ENCODE measurements at regions not wholly inside any gene's neighbourhood (a gene's known extent, or its start where the extent isn't known, plus 50 kb on each side); places are given as distances from the start of the nearest gene placed in this dataset.

DNA sequence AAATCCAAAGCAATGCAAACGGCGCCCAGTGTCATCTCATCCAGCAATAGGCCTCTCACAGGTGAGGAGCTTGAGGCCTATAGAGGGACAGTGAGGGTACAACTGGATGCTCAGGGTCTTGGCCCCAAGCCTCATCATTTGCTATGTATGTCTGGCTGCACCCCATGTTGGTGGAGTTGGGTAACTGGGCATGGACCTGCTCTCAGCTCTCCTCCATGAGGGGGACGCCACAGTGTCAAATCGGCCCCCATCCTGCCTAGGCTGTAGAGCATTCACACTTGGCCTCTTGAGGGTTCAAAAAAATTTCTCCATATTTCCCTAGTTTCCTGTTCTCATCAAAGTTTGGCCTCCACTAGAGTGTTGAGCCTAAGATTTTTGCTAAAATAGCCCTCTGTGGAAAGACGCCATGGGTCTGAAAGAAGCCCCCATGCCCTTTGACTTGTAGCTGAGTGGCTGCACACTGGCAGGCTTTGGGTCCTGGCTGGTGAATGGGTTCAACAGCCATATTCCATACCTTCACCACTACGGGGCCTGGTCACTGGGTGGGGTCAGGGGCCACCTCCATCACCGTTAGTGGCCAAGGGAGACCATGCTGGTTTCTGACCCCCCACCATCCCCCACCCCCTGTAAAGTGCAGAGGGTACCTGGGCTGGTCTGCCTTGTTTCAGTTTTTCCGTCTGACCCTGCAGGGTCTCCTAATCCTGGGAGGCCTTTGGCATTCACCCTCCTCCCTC lies 132.3 kb upstream of the TBX20 start:
- TF ChIP-seq, protein P1, sequence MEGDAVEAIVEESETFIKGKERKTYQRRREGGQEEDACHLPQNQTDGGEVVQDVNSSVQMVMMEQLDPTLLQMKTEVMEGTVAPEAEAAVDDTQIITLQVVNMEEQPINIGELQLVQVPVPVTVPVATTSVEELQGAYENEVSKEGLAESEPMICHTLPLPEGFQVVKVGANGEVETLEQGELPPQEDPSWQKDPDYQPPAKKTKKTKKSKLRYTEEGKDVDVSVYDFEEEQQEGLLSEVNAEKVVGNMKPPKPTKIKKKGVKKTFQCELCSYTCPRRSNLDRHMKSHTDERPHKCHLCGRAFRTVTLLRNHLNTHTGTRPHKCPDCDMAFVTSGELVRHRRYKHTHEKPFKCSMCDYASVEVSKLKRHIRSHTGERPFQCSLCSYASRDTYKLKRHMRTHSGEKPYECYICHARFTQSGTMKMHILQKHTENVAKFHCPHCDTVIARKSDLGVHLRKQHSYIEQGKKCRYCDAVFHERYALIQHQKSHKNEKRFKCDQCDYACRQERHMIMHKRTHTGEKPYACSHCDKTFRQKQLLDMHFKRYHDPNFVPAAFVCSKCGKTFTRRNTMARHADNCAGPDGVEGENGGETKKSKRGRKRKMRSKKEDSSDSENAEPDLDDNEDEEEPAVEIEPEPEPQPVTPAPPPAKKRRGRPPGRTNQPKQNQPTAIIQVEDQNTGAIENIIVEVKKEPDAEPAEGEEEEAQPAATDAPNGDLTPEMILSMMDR (conservative IDR thresholded peaks at IDR 0.05; ENCODE audit: low read depth, low read length) = no peak
- no peak for TF ChIP-seq EZH2 (IDR thresholded peaks at IDR 0.05; ENCODE audit: borderline replicate concordance, low read depth, low read length, poor library complexity, severe bottlenecking)
